Loucy (cell line): ENCODE measurements at regions not wholly inside any gene's neighbourhood (a gene's known extent, or its start where the extent isn't known, plus 50 kb on each side); places are given as distances from the start of the nearest gene placed in this dataset.

ENCODE experiments used
- CTCF ChIP-seq: fragments of 200-600 bp; sonication (generic); conservative IDR thresholded peaks from 2 replicates; pipeline ENCODE4 v1.5.1; 2014; ENCODE audit warnings: mild to moderate bottlenecking, antibody characterized with exemption, low read length
- EZH2phosphoT487 ChIP-seq: fragments of 200-600 bp; IDR thresholded peaks from 2 replicates; pipeline ENCODE4 v1.6.1; 2018; ENCODE audit warnings: antibody characterized with exemption, mild to moderate bottlenecking, moderate library complexity, borderline replicate concordance

- TF ChIP-seq CTCF = no peak
- no peak for TF ChIP-seq EZH2phosphoT487
These were observed 1040.3 kb downstream of the SOCS6 start for GRCh38 chr18:71329114-71329513.
